Lung (tissue), 11 donors: ENCODE measurements at regions not wholly inside any gene's neighbourhood (a gene's known extent, or its start where the extent isn't known, plus 50 kb on each side); places are given as distances from the start of the nearest gene placed in this dataset.
"Not testable (repeated sequence)": the region's sequence is repeated elsewhere in the genome, so short reads cannot be mapped to it uniquely, and the experiment has no call there.

Experiments
- ATAC-seq: fragments of 200-7000 bp; cut with Tn5 transposase; one replicate; pipeline ENCODE4 v1.9.1; 2020; ENCODE audit warnings: moderate number of reproducible peaks; ENCODE audit not compliant: insufficient read depth, low FRiP score
- DNase-seq, 3 donors: peaks; one replicate each; pipeline ENCODE4 v3.0.0-alpha.2; 2013 to 2017
- H3K27ac ChIP-seq, 2 donors: one replicate each; pipeline ENCODE4 v1.5.1; 2013; ENCODE audit warnings: mild to moderate bottlenecking in 2 of 2, moderate library complexity in 2 of 2, control low read depth in 1 of 2, inconsistent platforms in 1 of 2, low read depth in 1 of 2, low read length in 1 of 2
- H3K27me3 ChIP-seq, 3 donors: one replicate each; pipeline ENCODE4 v1.5.1; 2013; ENCODE audit warnings: low read length in 2 of 3; ENCODE audit not compliant: control insufficient read depth in 3 of 3, insufficient read depth in 3 of 3
- H3K36me3 ChIP-seq, 4 donors: one replicate each; pipeline ENCODE4 v1.5.1; 2013; ENCODE audit warnings: low read length in 4 of 4, mild to moderate bottlenecking in 1 of 4, moderate library complexity in 1 of 4; ENCODE audit not compliant: control insufficient read depth in 4 of 4, insufficient read depth in 4 of 4
- H3K4me1 ChIP-seq, 5 donors: one replicate each; pipeline ENCODE4 v1.5.1; 2013; ENCODE audit warnings: low read length in 5 of 5, mild to moderate bottlenecking in 2 of 5, moderate library complexity in 1 of 5; ENCODE audit not compliant: control insufficient read depth in 5 of 5, insufficient read depth in 5 of 5
- H3K4me3 ChIP-seq: one replicate; pipeline ENCODE4 v1.5.1; 2013; ENCODE audit warnings: mild to moderate bottlenecking, control low read depth, moderate library complexity
- H3K9ac ChIP-seq, 2 donors: one replicate each; pipeline ENCODE4 v1.5.1; 2013; ENCODE audit warnings: low read length in 2 of 2, control low read depth in 1 of 2; ENCODE audit not compliant: insufficient read depth in 1 of 2
- H3K9me3 ChIP-seq, 4 donors: one replicate each; pipeline ENCODE4 v1.5.1; 2013; ENCODE audit warnings: low read length in 3 of 4, mild to moderate bottlenecking in 1 of 4, moderate library complexity in 1 of 4; ENCODE audit not compliant: control insufficient read depth in 4 of 4, insufficient read depth in 3 of 4
- CTCF ChIP-seq: IDR thresholded peaks from 2 replicates; pipeline ENCODE4 v1.5.1; 2012; ENCODE audit warnings: mild to moderate bottlenecking; ENCODE audit errors: control extremely low read depth, extremely low read depth
- WGBS, 2 donors: extraction: QIAGEN DNeasy Blood & Tissue Kit; methylation state at CpG; one replicate each; pipeline ENCODE4 v1.1.7; 2013; 5-methylcytosine and 5-hydroxymethylcytosine counted together
- donor health status: control.
- donor health status: control.
- donor health status: Bipolar disorder and iron deficiency.
- donor health status: healthy.
- donor health status: DM: yes; HTN: yes; CAD: no.

- H3K27ac ChIP-seq: no peak overlapping the region
- DNase-seq (peak; percentile 37 to 81 (median 64)), ATAC-seq (no peak)
- peaks cover 0 to 9% (median 4%) of the 10 kb centered on the region in 4 donors for H3K9me3 ChIP-seq
- TF ChIP-seq CTCF: no peak
- peaks cover 0 to 4% (median 0%) of the 10 kb centered on the region in 5 donors for H3K4me1 ChIP-seq
- peaks cover 11 to 93% (median 91%) of the 10 kb centered on the region in 3 donors for H3K27me3 ChIP-seq
- 8 to 13% methylated on average over 20 of the region's 20 CpGs for WGBS, 2 donors
- H3K9ac ChIP-seq: no peak overlapping the region
- no peaks in the 10 kb centered on the region for H3K36me3 ChIP-seq
- H3K4me3 ChIP-seq: no peak overlapping the region
Observed at GRCh38 chr6:28789553-28790083, 134.2 kb downstream of the TRIM27 start.

GRCh38 chr6:28791002-28791383 is 132.8 kb downstream of the TRIM27 start:
- WGBS, 2 donors: 28% methylated on average over 6 of the region's 6 CpGs

GRCh38 chr6:28794175-28795002 is 129.4 kb downstream of the TRIM27 start:
- no peak for TF ChIP-seq CTCF
- no peak overlapping the region for H3K4me3 ChIP-seq
- DNase-seq (peak in 1 of 3 donors; percentile 50), ATAC-seq (no peak)
- no peak overlapping the region for H3K9ac ChIP-seq
- H3K9me3 ChIP-seq: peaks cover 0 to 14% (median 5%) of the 10 kb centered on the region in 4 donors
- no peak overlapping the region for H3K27ac ChIP-seq
- no peaks in the 10 kb centered on the region for H3K36me3 ChIP-seq
- H3K4me1 ChIP-seq: peaks cover 0 to 4% (median 0%) of the 10 kb centered on the region in 5 donors
- H3K27me3 ChIP-seq: peaks cover 3 to 80% (median 79%) of the 10 kb centered on the region in 3 donors
- 3 to 4% methylated on average over 35 of the region's 35 CpGs for WGBS, 2 donors

More at GRCh38 chr6:28791002-28791383, 132.8 kb downstream of the TRIM27 start:
- DNase-seq: no peak
- Histone ChIP-seq H3K27ac (no peak overlapping the region), H3K27me3 (peaks cover 3 to 95% (median 92%) of the 10 kb centered on the region in 3 donors), H3K9ac (no peak overlapping the region), H3K4me1 (peaks cover 0 to 4% (median 0%) of the 10 kb centered on the region in 5 donors), H3K4me3 (no peak overlapping the region), H3K9me3 (peaks cover 0 to 12% (median 5%) of the 10 kb centered on the region in 4 donors), H3K36me3 (no peaks in the 10 kb centered on the region)
- no peak for ATAC-seq
- no peak for TF ChIP-seq CTCF

GRCh38 chr6:28800647-28801046 is 123.1 kb downstream of the TRIM27 start:
- H3K27ac ChIP-seq, H3K36me3 ChIP-seq, H3K4me3 ChIP-seq, H3K4me1 ChIP-seq, H3K9ac ChIP-seq, ATAC-seq, DNase-seq: not testable (repeated sequence)
- H3K9me3 ChIP-seq: peaks cover 0 to 11% (median 0%) of the 10 kb centered on the region in 4 donors
- peaks cover 7 to 71% (median 64%) of the 10 kb centered on the region in 3 donors for H3K27me3 ChIP-seq
- WGBS, 2 donors: 77 to 88% methylated on average over 4 of the region's 4 CpGs
